Inflammatory macrophage treated with lipopolysaccharide for 4 hours (primary cell): ENCODE measurements at regions not wholly inside any gene's neighbourhood (a gene's known extent, or its start where the extent isn't known, plus 50 kb on each side); places are given as distances from the start of the nearest gene placed in this dataset.
A peak's percentile ranks its signal among the peaks of the same experiment; 100 is the strongest.
"Not testable (repeated sequence)": the region's sequence is repeated elsewhere in the genome, so short reads cannot be mapped to it uniquely, and the experiment has no call there.

ENCODE experiments used
- DNase-seq: peaks from one replicate; pipeline ENCODE4 v3.0.0-alpha.2; 2020

- no peak for DNase-seq
These were observed 136.4 kb upstream of the PRKCQ start for GRCh38 chr10:6716516-6716915.

DNA sequence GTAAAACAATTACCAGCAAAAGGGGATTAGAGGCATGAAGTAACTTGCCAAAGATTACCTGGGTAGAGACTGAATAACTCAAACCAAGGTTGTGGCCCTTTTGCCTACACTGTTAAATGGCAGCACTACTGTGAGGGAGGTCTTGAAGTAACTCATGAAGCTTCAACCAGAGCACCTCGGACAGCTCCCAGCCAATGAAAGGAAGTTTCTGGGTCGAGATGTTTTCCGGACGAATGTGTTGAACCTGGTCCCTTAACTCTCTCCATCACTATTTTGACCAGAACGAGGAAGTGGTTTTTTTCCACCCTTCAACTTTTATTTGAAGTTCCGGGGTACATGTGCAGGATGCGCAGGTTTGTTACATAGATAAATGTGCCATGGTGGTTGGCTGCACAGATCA lies 133.6 kb upstream of the PRKCQ start:
- no peak for DNase-seq

GRCh38 chr10:6713120-6713519 lies 133.0 kb upstream of the PRKCQ start:
- no peak for DNase-seq

GRCh38 chr10:6711881-6712280 lies 131.8 kb upstream of the PRKCQ start:
- no peak for DNase-seq

GRCh38 chr10:6711408-6711841 lies 131.3 kb upstream of the PRKCQ start:
- no peak for DNase-seq

DNA sequence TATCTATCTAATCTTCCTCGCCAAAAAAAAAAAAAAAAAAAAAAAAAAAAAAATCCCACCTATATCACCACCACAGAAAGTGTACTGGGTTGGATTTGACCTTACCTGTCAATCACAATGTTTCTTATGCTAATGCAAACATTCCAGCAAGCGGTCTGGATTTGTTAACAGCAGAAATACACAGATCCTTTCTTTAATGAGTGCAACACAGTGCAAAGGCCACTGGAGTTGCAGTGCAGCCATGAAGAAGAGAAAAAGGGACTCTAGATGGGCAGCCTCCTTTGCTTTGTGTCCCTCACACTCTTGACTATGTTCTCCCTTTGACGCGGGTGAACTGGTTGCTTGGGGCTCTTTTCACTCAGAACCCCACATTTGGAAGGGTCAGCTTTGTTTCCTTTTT lies 127.3 kb upstream of the PRKCQ start:
- no peak for DNase-seq

DNA sequence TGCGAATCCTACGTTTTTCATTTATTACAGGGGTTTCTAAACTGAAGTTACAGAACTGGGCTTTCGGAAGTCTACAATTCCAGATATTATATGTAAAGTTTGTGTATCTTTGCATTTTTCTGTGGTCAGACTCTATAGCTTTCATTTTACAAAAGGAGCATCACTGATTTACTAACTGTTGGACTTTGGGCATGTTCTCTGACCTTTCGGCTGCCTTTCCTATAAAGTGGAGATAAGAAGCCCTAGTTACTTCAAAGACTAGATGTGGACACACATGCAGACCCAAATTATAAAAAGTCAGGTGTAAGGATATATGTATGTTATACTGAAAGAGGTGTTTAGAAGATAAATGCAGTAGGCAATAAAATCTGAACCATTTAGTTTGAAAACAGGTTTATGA lies 126.6 kb upstream of the PRKCQ start:
- no peak for DNase-seq

DNA sequence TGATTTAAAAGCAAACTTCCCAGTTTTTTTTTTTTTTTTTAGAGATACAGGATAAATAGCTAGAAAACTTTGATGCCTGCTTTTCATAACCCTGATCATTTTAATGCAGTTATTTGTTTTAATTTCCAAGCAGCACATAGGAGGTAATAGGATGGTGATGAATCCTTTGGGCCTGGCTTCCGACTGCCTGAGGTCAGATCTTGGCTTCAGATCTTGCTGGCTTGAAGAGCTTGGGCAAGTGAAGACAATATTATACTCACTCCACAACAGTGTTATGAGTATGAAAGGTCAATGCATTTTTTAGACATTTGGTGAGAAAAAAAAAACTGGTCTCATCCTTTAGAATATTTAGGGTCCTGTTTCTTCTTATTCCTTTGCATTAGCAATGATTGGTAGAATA lies 124.8 kb upstream of the PRKCQ start:
- DNase-seq, result no peak

- DNase-seq, result not testable (repeated sequence)
These were observed 122.8 kb upstream of the PRKCQ start for GRCh38 chr10:6702833-6703232.

DNA sequence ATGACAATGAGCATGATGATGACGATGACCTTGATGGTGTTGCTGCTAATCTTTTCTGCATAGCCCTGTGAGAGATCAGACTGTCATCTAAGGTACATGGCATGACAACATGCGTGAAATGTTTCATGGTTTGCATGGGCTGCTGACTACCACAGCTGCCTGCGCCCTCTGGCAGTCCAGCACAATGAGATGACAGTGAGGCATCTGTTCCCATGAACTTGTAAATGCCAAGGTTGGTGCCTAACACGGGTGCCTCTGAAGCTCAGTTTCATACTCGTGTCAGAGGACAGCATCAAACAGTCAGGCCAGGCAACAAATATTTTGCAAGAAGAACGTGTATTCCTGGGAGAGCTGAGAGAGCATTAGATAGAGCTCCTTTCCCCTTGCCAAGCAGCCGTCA lies 122.0 kb upstream of the PRKCQ start:
- DNase-seq, result no peak

DNA sequence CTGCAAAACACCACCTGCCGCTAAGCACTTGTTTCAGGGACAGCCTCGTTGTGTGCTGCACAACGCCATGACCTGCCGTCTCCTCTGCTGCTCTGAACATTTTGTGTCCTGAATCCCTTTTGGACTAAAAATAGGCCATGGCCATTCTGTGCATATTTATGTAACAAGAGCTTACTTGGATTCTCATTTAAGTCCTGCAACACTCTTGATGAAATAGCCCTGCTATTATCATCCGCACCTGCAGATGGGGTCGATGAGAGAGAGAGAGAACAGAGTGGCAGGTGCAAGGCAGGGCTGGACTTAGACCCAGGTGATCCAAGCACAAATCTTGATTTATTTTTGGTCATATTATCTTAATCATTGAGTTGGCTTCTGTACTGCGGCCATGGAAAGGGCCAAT lies 121.2 kb upstream of the PRKCQ start:
- no peak for DNase-seq

GRCh38 chr10:6700066-6700465 lies 120.0 kb upstream of the PRKCQ start:
- DNase-seq, result no peak

DNA sequence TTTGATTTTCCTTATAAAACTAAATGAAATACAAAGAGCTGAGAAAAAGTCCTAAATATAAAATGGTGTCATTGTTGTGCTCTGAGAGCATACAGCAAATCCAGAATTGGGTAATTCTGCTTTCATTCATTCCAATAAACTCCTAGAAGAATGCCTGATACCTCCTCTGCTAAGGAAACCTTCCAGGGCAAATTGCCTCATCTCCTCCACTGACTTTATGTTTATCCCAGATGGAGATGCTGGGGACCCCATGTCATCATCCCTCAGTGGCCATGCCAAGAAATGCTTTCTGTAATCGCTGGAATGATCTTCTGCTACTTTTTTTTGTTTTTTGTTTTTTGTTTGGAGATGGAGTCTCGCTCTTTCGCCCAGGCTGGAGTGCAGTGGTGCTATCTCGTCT lies 119.3 kb upstream of the PRKCQ start:
- DNase-seq, result no peak

GRCh38 chr10:6695519-6695918 lies 115.4 kb upstream of the PRKCQ start:
- no peak for DNase-seq

- no peak for DNase-seq
These were observed 114.5 kb upstream of the PRKCQ start for GRCh38 chr10:6694447-6695140.

GRCh38 chr10:6692856-6693255 lies 112.8 kb upstream of the PRKCQ start:
- DNase-seq, result no peak

DNA sequence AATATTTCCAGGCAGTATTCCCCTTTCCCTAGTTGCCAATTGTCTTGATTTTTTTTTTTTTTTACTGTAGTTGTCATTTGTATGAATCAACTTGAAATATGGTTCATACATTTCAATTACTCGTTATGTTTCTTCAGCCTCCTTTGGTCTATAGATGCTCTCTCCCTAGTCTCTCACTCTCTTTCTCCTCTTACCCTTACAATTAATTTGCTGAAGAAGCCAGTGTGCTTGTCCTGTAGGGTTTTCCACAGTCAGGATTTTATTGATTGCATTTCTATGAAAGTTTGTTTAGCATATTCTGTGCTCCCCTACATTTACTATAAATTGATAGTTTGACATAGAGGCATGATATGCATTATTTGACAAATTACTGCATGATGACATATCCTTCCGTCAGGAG lies 112.0 kb upstream of the PRKCQ start:
- no peak for DNase-seq

- no peak for DNase-seq
These were observed 109.0 kb upstream of the PRKCQ start for GRCh38 chr10:6689036-6689435.

DNA sequence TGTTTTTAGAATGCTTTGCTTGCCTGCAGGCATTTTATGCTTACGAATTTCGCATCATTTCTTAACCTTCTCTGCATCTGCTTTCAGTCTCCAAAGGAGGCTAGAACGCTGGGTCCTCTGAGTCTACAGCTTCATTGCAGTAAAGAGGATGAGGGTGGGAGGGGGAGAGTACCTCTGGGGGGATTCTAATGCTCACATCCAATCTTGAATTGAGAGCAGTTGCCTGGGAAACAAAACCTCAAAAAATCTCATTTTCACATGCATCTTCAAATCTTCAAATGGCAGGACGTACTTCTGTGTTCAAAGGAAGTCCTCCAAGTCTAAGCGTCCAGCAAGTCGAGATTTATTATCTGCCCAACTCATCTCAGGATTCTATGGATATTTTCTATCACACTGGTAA lies 100.7 kb upstream of the PRKCQ start:
- DNase-seq, result no peak

DNA sequence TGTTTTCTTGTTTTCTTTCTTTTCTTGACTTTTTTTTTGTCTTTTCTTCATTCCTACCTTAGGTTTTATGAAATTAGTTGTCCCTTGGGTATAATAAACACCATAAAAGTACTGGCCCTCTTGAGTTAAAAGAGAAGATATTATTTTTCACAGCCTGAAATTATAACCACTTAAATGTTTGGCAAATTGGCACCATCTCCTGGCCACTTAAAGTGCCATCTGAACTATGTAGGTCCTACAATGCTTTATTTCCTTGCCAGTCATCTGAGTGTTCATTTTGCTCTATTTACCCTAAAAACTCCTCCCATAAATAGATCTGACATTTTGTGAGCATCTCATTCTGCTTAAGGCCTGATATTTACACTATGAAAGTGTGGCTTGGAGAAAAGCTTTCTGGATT lies 98.9 kb upstream of the PRKCQ start:
- no peak for DNase-seq

DNA sequence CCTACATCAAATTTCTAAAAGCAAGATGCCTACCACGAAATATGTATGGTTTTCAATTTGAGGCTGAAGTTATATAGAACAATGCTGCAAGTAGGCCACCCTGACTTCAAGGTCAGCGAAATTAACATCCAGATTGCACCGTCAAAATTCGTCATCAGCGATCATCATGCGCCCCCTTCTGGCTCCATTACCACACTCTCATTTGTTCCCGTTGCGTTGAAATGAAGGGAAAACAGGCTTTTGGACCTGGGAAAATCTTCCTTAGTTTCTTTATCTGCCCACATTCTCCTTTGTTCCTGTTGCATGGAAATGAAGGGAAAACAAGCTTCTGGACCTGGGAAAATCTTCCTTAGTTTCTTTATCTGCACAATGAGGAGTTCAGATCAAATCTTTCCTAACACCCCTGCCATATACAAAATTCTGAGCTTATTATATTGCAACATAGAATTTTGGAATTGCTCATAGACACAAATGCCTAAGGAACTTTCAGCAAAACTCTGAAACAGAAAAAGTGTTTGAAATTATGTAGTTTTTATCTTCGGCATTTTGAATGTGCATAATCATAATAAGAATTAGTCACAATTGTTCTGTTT lies 98.2 kb upstream of the PRKCQ start:
- peak; percentile 58 for DNase-seq

DNA sequence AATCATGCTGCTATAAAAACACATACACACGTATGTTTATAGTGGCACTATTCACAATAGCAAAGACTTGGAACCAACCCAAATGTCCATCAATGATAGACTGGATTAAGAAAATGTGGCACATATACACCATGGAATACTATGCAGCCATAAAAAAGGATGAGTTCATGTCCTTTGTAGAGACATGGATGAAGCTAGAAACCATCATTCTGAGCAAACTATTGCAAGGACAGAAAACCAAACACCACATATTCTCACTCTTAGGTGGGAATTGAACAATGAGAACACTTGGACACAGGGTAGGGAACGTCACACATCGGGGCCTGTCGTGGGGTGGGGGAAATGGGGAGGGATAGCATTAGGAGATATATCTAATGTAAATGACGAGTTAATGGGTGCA lies 97.1 kb upstream of the PRKCQ start:
- DNase-seq, result not testable (repeated sequence)

GRCh38 chr10:6674291-6674690 lies 94.2 kb upstream of the PRKCQ start:
- peak; percentile 35 for DNase-seq

DNA sequence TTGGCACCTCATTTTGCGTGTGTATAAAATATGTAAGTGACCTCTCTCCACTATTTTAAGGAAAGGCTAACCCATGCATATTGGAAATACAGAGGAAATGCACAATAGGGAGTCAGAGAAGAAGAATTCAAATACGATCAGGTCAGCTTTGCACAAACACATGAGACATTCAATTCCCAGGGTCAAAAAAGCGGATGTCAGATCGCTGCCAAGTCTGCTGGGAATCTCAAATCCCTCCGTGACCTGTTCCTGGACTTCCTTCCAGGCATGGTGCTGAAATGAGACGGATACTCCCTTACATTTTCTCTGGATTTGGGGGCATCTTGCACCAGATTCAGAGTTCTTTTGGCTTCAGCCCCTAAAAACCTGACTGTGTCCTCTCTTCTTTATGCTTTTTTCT lies 91.9 kb upstream of the PRKCQ start:
- DNase-seq, result no peak

DNA sequence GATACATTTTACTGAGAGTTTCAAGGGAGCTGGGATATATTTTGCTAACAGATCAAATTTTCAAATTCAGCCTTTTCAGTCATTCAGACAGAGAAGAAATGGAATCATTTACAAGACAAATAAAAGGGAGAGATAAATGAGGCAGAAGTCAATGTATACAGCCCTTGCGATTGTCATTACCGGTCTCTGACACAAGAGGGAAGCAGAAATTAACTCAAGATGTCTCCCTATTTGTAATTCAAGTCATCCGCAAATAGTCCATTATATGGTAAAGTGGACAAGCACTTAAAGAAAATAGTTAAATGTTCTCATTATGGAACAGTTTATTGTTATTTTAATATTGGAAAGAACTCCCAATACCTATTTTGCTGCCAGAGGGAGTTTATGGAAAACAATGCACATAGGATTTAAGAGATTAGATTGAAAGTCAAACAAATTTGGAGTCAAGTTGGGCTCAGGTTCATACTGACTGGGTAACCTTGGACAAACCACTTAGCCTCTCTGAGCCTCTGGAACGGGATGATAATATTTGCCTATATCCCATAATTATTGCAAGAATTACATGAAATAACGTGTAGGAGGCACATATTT lies 89.3 kb upstream of the PRKCQ start:
- DNase-seq, result peak; percentile 47
